ENCODE measurements at regions not wholly inside any gene's neighbourhood (a gene's known extent, or its start where the extent isn't known, plus 50 kb on each side); places are given as distances from the start of the nearest gene placed in this dataset.
A peak's percentile ranks its signal among the peaks of the same experiment; 100 is the strongest.

- no peak for DNase-seq
Observed at GRCh38 chr14:61847861-61848260, 85.6 kb downstream of the SNAPC1 start.

- DNase-seq = no peak
Observed at GRCh38 chr14:61854898-61855297, 92.7 kb downstream of the SNAPC1 start.

GRCh38 chr14:61860294-61860918, 98.2 kb downstream of the SNAPC1 start:
- DNase-seq = peak; percentile 71 to 80

GRCh38 chr14:61861320-61861865, 99.2 kb downstream of the SNAPC1 start:
- DNase-seq = no peak

- DNase-seq = no peak
Observed at GRCh38 chr14:61864329-61864898, 102.2 kb downstream of the SNAPC1 start.

- no peak for DNase-seq
Observed at GRCh38 chr14:61866932-61867920, 105.0 kb downstream of the SNAPC1 start.

- DNase-seq = no peak
Observed at GRCh38 chr14:61868846-61869245, 106.6 kb downstream of the SNAPC1 start.

- no peak for DNase-seq
Observed at GRCh38 chr14:61870163-61870562, 107.9 kb downstream of the SNAPC1 start.

- no peak for DNase-seq
Observed at GRCh38 chr14:61872452-61872851, 110.2 kb downstream of the SNAPC1 start.

GRCh38 chr14:61875483-61875882, 113.3 kb downstream of the SNAPC1 start:
- DNase-seq = no peak

- no peak for DNase-seq
Observed at GRCh38 chr14:61876362-61877034, 114.3 kb downstream of the SNAPC1 start.

GRCh38 chr14:61877035-61877390, 114.8 kb downstream of the SNAPC1 start:
- no peak for DNase-seq

- DNase-seq = no peak
Observed at GRCh38 chr14:61877768-61878167, 115.5 kb downstream of the SNAPC1 start.

- DNase-seq = no peak
Observed at GRCh38 chr14:61878931-61879330, 116.7 kb downstream of the SNAPC1 start.

GRCh38 chr14:61881046-61881445, 118.8 kb downstream of the SNAPC1 start:
- DNase-seq = no peak

GRCh38 chr14:61884711-61885110, 122.5 kb downstream of the SNAPC1 start:
- no peak for DNase-seq

- DNase-seq = no peak
Observed at GRCh38 chr14:61885203-61885961, 123.2 kb downstream of the SNAPC1 start.

- DNase-seq = no peak
Observed at GRCh38 chr14:61887628-61888027, 125.4 kb downstream of the SNAPC1 start.

GRCh38 chr14:61889914-61890351, 127.7 kb downstream of the SNAPC1 start:
- peak; percentile 8 to 10 for DNase-seq

- DNase-seq = no peak
Observed at GRCh38 chr14:61891170-61891569, 128.9 kb downstream of the SNAPC1 start.

GRCh38 chr14:61891810-61892209, 129.6 kb downstream of the SNAPC1 start:
- DNase-seq = no peak

- no peak for DNase-seq
Observed at GRCh38 chr14:61893371-61893940, 131.2 kb downstream of the SNAPC1 start.

Data from activated CD4-positive, alpha-beta T cell treated with anti-CD3 and anti-CD28 coated beads, Interleukin-2, amount 50 U/mL, for 48 hours (primary cell).